ENCODE measurements at regions not wholly inside any gene's neighbourhood (a gene's known extent, or its start where the extent isn't known, plus 50 kb on each side); places are given as distances from the start of the nearest gene placed in this dataset.
A peak's percentile ranks its signal among the peaks of the same experiment; 100 is the strongest.
"Not testable (repeated sequence)": the region's sequence is repeated elsewhere in the genome, so short reads cannot be mapped to it uniquely, and the experiment has no call there.

DNA sequence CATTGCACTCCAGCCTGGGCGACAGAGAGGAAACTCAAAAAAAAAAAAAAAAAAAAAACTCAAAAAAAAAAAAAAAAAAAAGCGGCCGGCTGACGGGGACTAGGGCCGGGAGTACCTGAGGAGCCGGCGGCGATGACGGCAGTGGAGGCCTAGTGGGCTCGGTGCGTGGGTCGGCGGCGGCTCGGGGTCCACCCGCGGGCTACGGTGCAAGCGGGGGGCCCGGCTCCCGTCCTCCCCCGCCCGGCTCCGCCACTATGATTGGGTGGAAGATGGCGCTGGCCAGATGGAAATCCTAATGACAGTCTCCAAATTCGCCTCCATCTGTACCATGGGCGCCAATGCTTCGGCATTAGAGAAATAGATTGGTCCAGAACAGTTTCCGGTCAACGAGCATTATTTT is 190.7 kb downstream of the TGIF2LX start:
- CTCF ChIA-PET; H3K27me3 ChIP-seq (ENCODE audit: insufficient read depth, low read length, poor library complexity, severe bottlenecking); H3K27ac ChIP-seq (ENCODE audit: low read depth, low read length); H3K27ac Mint-ChIP-seq; H3K4me3 Mint-ChIP-seq; H3K4me1 ChIP-seq (ENCODE audit: insufficient read depth, low read length); DNase-seq; H3K4me1 Mint-ChIP-seq; H3K9me3 ChIP-seq (ENCODE audit: low read length); POLR2A ChIA-PET; H3K36me3 ChIP-seq (ENCODE audit: insufficient read depth, low read length); H3K36me3 Mint-ChIP-seq; H3K27me3 Mint-ChIP-seq; H3K9me3 Mint-ChIP-seq; H3K4me3 ChIP-seq (ENCODE audit: low read length): not testable (repeated sequence)

DNA sequence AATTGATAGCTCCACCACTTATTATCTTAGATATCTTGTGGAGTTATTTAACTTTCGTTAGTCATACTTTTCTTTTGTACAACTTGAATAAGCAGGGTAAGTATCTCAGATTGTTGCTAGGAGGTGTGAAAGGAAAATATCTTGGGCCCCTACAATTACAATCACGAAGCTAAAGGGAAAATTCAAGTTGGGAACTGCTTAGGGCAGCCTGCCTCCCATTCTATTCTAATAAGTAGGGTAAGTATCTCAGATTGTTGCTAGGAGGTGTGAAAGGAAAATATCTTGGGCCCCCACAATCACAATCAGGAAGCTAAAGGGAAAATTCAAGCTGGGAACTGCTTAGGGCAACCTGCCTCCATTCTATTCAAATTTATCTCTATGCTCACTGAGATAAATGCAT is 213.2 kb downstream of the TGIF2LX start:
- DNase-seq; H3K27ac ChIP-seq (ENCODE audit: low read depth, low read length); H3K4me1 Mint-ChIP-seq; H3K4me1 ChIP-seq (ENCODE audit: insufficient read depth, low read length); H3K9me3 Mint-ChIP-seq; H3K4me3 Mint-ChIP-seq; H3K36me3 ChIP-seq (ENCODE audit: insufficient read depth, low read length); H3K4me3 ChIP-seq (ENCODE audit: low read length); H3K27me3 Mint-ChIP-seq; POLR2A ChIA-PET; H3K27me3 ChIP-seq (ENCODE audit: insufficient read depth, low read length, poor library complexity, severe bottlenecking); H3K9me3 ChIP-seq (ENCODE audit: low read length); H3K36me3 Mint-ChIP-seq; CTCF ChIA-PET: not testable (repeated sequence)
- peak overlapping the region in 1 of 8 donors; percentile 16 for H3K27ac Mint-ChIP-seq

DNA sequence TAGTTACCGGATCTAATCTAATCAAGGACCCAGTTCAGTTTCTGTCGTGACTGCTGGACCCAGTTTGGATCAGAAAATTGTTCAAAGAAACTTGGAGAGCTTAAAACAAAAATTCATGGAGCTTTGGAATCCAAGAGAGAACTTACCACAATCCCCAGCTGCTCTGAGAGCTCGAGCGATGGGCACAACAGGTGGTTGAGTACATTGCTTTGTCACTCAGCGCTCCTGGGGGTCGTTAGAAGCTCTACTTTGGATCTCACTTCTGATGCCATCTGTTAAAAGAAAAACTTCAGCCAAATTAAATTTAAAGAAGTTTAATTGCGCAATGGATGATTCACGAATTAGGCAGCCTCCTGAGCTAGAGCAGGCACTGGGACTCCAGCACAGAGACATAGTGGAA is 257.3 kb downstream of the TGIF2LX start:
- H3K27ac ChIP-seq (ENCODE audit: low read depth, low read length); H3K4me3 Mint-ChIP-seq; H3K4me3 ChIP-seq (ENCODE audit: low read length); H3K36me3 ChIP-seq (ENCODE audit: insufficient read depth, low read length); H3K36me3 Mint-ChIP-seq; H3K9me3 Mint-ChIP-seq; H3K27ac Mint-ChIP-seq; DNase-seq; CTCF ChIA-PET; H3K4me1 ChIP-seq (ENCODE audit: insufficient read depth, low read length); POLR2A ChIA-PET; H3K27me3 ChIP-seq (ENCODE audit: insufficient read depth, low read length, poor library complexity, severe bottlenecking); H3K9me3 ChIP-seq (ENCODE audit: low read length); H3K27me3 Mint-ChIP-seq; H3K4me1 Mint-ChIP-seq: not testable (repeated sequence)

DNA sequence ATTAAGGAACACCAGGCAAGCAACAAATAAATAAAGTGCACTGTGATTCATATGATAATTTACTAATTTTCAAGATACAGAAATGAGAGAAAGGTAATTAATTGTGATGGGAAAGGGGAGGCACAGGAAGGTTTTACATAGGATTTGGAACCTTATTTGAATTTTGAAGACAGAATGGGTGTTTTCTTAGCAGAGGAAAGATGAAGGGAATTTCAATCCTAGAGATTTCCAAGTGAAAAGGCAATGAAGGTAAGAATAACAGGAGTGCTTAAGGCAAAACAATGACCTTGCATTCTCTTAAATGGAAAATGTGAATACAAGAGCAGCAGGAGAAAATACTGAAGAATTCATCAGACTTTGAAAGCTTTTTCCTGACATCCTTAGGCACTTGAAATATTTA is 267.3 kb downstream of the TGIF2LX start:
- H3K4me1 ChIP-seq (ENCODE audit: insufficient read depth, low read length); H3K9me3 ChIP-seq (ENCODE audit: low read length); H3K27me3 Mint-ChIP-seq; H3K36me3 ChIP-seq (ENCODE audit: insufficient read depth, low read length); DNase-seq; H3K36me3 Mint-ChIP-seq; H3K4me3 Mint-ChIP-seq; H3K27ac Mint-ChIP-seq; H3K9me3 Mint-ChIP-seq; CTCF ChIA-PET; POLR2A ChIA-PET; H3K4me3 ChIP-seq (ENCODE audit: low read length); H3K27me3 ChIP-seq (ENCODE audit: insufficient read depth, low read length, poor library complexity, severe bottlenecking); H3K4me1 Mint-ChIP-seq; H3K27ac ChIP-seq (ENCODE audit: low read depth, low read length): not testable (repeated sequence)

DNA sequence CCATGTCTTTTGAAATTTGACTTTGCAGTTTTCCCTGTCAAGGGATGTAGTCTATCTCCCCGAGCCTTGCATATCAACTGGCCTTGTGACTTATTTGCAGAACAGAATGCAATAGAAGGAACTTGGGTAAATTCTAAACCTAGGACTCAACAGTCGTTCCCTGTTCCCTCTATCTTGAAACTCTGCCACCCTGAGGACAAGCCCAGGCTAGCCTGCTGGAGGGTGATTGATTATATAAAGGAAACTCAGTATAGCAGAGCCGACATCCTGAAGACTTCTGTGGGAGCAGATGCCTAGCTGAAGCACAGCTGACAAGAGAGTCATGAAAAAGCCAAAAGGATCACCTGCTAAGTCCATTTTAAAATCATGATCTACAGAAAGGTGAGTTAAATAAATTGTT is 285.1 kb downstream of the TGIF2LX start:
- H3K4me3 Mint-ChIP-seq; H3K4me3 ChIP-seq (ENCODE audit: low read length); H3K27ac ChIP-seq (ENCODE audit: low read depth, low read length); POLR2A ChIA-PET; H3K4me1 ChIP-seq (ENCODE audit: insufficient read depth, low read length); H3K36me3 ChIP-seq (ENCODE audit: insufficient read depth, low read length); H3K4me1 Mint-ChIP-seq; H3K9me3 Mint-ChIP-seq; DNase-seq; H3K27ac Mint-ChIP-seq; H3K27me3 ChIP-seq (ENCODE audit: insufficient read depth, low read length, poor library complexity, severe bottlenecking); H3K36me3 Mint-ChIP-seq; H3K27me3 Mint-ChIP-seq; CTCF ChIA-PET; H3K9me3 ChIP-seq (ENCODE audit: low read length): not testable (repeated sequence)

DNA sequence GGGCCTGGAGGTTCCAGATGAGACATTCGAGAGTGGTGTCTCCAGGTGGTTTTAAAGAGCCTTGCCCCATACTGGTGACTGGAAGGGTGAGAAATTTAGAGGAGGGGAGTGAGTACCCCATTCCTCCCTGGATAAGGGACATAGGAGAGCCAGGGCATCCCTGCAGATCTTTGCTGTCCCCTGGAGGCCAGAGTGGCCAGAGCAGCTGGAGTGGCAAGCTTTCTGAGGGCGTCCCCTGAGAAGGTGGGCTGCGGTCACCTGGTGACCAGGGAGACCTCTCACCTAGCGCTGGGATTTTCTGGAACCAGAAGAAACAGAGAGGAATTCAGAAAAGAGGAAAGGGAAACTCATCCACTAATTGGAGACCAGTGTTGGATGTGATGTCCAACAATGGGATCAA is 300.9 kb downstream of the TGIF2LX start:
- H3K9me3 ChIP-seq (ENCODE audit: low read length); CTCF ChIA-PET; H3K4me1 Mint-ChIP-seq; H3K36me3 Mint-ChIP-seq; H3K4me1 ChIP-seq (ENCODE audit: insufficient read depth, low read length); H3K9me3 Mint-ChIP-seq; H3K27me3 Mint-ChIP-seq; POLR2A ChIA-PET; H3K27ac Mint-ChIP-seq; H3K36me3 ChIP-seq (ENCODE audit: insufficient read depth, low read length); H3K27me3 ChIP-seq (ENCODE audit: insufficient read depth, low read length, poor library complexity, severe bottlenecking); H3K27ac ChIP-seq (ENCODE audit: low read depth, low read length); DNase-seq; H3K4me3 ChIP-seq (ENCODE audit: low read length); H3K4me3 Mint-ChIP-seq: not testable (repeated sequence)

DNA sequence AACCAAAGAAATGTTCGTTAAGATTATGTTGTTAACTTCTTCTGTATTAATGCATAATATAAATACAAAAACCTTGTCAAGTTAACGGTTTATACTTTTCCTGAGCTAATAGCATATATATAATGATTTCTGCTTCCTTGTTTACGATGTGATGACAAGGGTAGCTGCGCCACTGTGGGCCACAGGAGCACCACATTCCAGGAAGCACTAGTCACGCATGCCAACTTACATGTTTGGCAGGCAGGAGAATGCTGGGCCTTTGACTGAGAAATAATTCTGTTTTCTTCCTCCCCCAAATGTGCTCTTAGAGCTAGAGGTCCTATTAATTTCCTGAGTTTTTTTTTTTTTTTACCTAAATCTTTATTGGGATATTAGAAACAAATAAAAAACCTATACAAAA is 349.9 kb downstream of the TGIF2LX start:
- H3K4me3 ChIP-seq (ENCODE audit: low read length); H3K9me3 ChIP-seq (ENCODE audit: low read length); H3K4me1 ChIP-seq (ENCODE audit: insufficient read depth, low read length); H3K4me1 Mint-ChIP-seq; H3K27ac ChIP-seq (ENCODE audit: low read depth, low read length); H3K27me3 Mint-ChIP-seq; H3K9me3 Mint-ChIP-seq; H3K4me3 Mint-ChIP-seq; POLR2A ChIA-PET; DNase-seq; H3K27ac Mint-ChIP-seq; H3K36me3 Mint-ChIP-seq; H3K36me3 ChIP-seq (ENCODE audit: insufficient read depth, low read length); CTCF ChIA-PET; H3K27me3 ChIP-seq (ENCODE audit: insufficient read depth, low read length, poor library complexity, severe bottlenecking): not testable (repeated sequence)
